SK-N-SH (cell line): ENCODE measurements at regions not wholly inside any gene's neighbourhood (a gene's known extent, or its start where the extent isn't known, plus 50 kb on each side); places are given as distances from the start of the nearest gene placed in this dataset.

Experiments
- CTCF ChIA-PET: fragments of 300-600, 350-600 bp; formaldehyde crosslinking; extraction: SDS; loops from one replicate; lab custom pipeline; 2021; lab: Yijun Ruan, JAX
- POLR2A ChIA-PET: fragments of 350-600 bp; sonication (Branson Sonifier 250); formaldehyde crosslinking; extraction: SDS; loops from one replicate; lab custom pipeline; 2020; ENCODE audit warnings: antibody characterized with exemption, inconsistent platforms; lab: Yijun Ruan, JAX
- DNase-seq: peaks from one replicate; pipeline ENCODE4 v3.0.0; 2012
- H2AFZ ChIP-seq: fragments of 200-600 bp; sonication (generic); 2 replicates; pipeline ENCODE4 v1.8.1; 2016; ENCODE audit warnings: antibody characterized with exemption, mild to moderate bottlenecking, low read depth
- H3F3A ChIP-seq: fragments of 200-600 bp; sonication (generic); replicated peaks from 2 replicates; pipeline ENCODE3; 2016; ENCODE audit warnings: antibody characterized with exemption, mild to moderate bottlenecking; ENCODE audit not compliant: insufficient read depth
- H3K27ac ChIP-seq, 2 experiments: fragments of 200-500 bp in 1 of 2; fragments of 200-600 bp in 1 of 2; sonication (Bioruptor generic) in 1 of 2; sonication (generic), shearing (Covaris generic) in 1 of 2; 2 replicates each; pipeline versions ENCODE4 v1.5.1 to v1.6.1; 2014 to 2016; ENCODE audit warnings: low read depth in 2 of 2, inconsistent platforms in 1 of 2, low read length in 1 of 2, mild to moderate bottlenecking in 1 of 2, mixed read lengths in 1 of 2
- H3K27me3 ChIP-seq: fragments of 200-600 bp; sonication (generic), shearing (Covaris generic); 2 replicates; pipeline ENCODE4 v1.6.1; 2016; ENCODE audit warnings: mixed run types; ENCODE audit not compliant: insufficient read depth
- H3K36me3 ChIP-seq, 2 experiments: fragments of 200-500 bp in 1 of 2; fragments of 200-600 bp in 1 of 2; sonication (Bioruptor generic) in 1 of 2; sonication (generic) in 1 of 2; replicated peaks in 1 of 2; 2 replicates each; pipeline versions ENCODE3 to v1.5.1; 2014 to 2016; ENCODE audit warnings: low read length in 1 of 2, mild to moderate bottlenecking in 1 of 2; ENCODE audit not compliant: insufficient read depth in 2 of 2, control insufficient read depth in 1 of 2
- H3K4me1 ChIP-seq, 2 experiments: fragments of 200-500 bp in 1 of 2; fragments of 200-600 bp in 1 of 2; sonication (Bioruptor generic) in 1 of 2; sonication (generic), shearing (Covaris generic) in 1 of 2; 2 replicates each; pipeline versions ENCODE4 v1.5.1 to v1.6.1; 2014 to 2016; ENCODE audit warnings: low read depth in 1 of 2, low read length in 1 of 2, mixed run types in 1 of 2; ENCODE audit not compliant: insufficient read depth in 2 of 2, control insufficient read depth in 1 of 2
- H3K4me2 ChIP-seq: fragments of 200-600 bp; sonication (generic), shearing (Covaris generic); 2 replicates; pipeline ENCODE4 v1.6.1; 2017; ENCODE audit warnings: mixed run types
- H3K4me3 ChIP-seq, 2 experiments: fragments of 200-500 bp in 1 of 2; fragments of 200-600 bp in 1 of 2; sonication (Bioruptor generic) in 1 of 2; sonication (generic), shearing (Covaris generic) in 1 of 2; 2 replicates each; pipeline versions ENCODE4 v1.5.1 to v1.8.1; 2014 to 2016; ENCODE audit warnings: low read depth in 2 of 2, inconsistent platforms in 1 of 2, low read length in 1 of 2, mild to moderate bottlenecking in 1 of 2, mixed read lengths in 1 of 2, moderate library complexity in 1 of 2
- H3K79me2 ChIP-seq: fragments of 200-600 bp; sonication (generic); 2 replicates; pipeline ENCODE4 v1.8.1; 2017; ENCODE audit warnings: mild to moderate bottlenecking; ENCODE audit not compliant: insufficient read depth
- H3K9ac ChIP-seq: fragments of 200-600 bp; sonication (generic); 2 replicates; pipeline ENCODE4 v1.6.1; 2017; ENCODE audit warnings: mixed run types
- H3K9me2 ChIP-seq: fragments of 200-600 bp; sonication (generic); 2 replicates; pipeline ENCODE4 v1.6.1; 2017; ENCODE audit warnings: mixed run types
- H3K9me3 ChIP-seq: fragments of 200-600 bp; sonication (generic); 2 replicates; pipeline ENCODE4 v1.6.1; 2017; ENCODE audit warnings: mixed run types, mild to moderate bottlenecking, moderate library complexity
- H4K20me1 ChIP-seq: fragments of 200-600 bp; sonication (generic); 2 replicates; pipeline ENCODE4 v1.6.1; 2017; ENCODE audit warnings: mild to moderate bottlenecking, mixed run types; ENCODE audit not compliant: insufficient read depth
- CHD2 ChIP-seq: fragments of 150-350 bp; IDR thresholded peaks from 2 replicates; pipeline ENCODE4 v1.6.1; 2018; ENCODE audit warnings: low read length; ENCODE audit not compliant: partially characterized antibody
- CTCF ChIP-seq: fragments of 200-600 bp; sonication (generic); IDR thresholded peaks from 2 replicates; pipeline ENCODE4 v1.6.1; 2017; ENCODE audit warnings: antibody characterized with exemption, mild to moderate bottlenecking, moderate library complexity
- ELF1 ChIP-seq: IDR thresholded peaks from 2 replicates; pipeline ENCODE4 v1.4.0; 2012
- EP300 ChIP-seq, 2 experiments: IDR thresholded peaks; 2 replicates each; pipeline versions ENCODE4 v1.4.0 to v1.6.1; 2012; ENCODE audit warnings: borderline replicate concordance in 1 of 2, low read depth in 1 of 2, low read length in 1 of 2
- EZH2phosphoT487 ChIP-seq: fragments of 200-600 bp; sonication (generic); IDR thresholded peaks from 2 replicates; pipeline ENCODE4 v1.6.1; 2017; ENCODE audit warnings: low read depth, mixed run types, mild to moderate bottlenecking, antibody characterized with exemption, moderate library complexity, borderline replicate concordance
- GATA2 ChIP-seq: sonication (generic); formaldehyde crosslinking; IDR thresholded peaks from 2 replicates; pipeline ENCODE4 v1.5.0; 2020; ENCODE audit warnings: mild to moderate bottlenecking, missing genetic modification reagents
- MAX ChIP-seq: IDR thresholded peaks from 2 replicates; pipeline ENCODE4 v1.4.0; 2012; ENCODE audit warnings: low read depth
- MEF2A ChIP-seq: IDR thresholded peaks from 2 replicates; pipeline ENCODE4 v1.4.0; 2012; ENCODE audit warnings: low read depth, borderline replicate concordance
- RAD21 ChIP-seq: IDR thresholded peaks from 2 replicates; pipeline ENCODE4 v1.6.1; 2012; ENCODE audit warnings: mild to moderate bottlenecking, low read length
- RCOR1 ChIP-seq: fragments of 150-350 bp; IDR thresholded peaks from 2 replicates; pipeline ENCODE4 v1.6.1; 2017; ENCODE audit warnings: antibody characterized with exemption, low read length
- RXRA ChIP-seq: IDR thresholded peaks from 2 replicates; pipeline ENCODE4 v1.4.0; 2012; ENCODE audit warnings: low read depth, mild to moderate bottlenecking, borderline replicate concordance
- SMC3 ChIP-seq: IDR thresholded peaks from 2 replicates; pipeline ENCODE4 v1.6.1; 2012; ENCODE audit warnings: low read depth, low read length, improper control_type of control experiment
- TAF1 ChIP-seq: IDR thresholded peaks from 2 replicates; pipeline ENCODE4 v1.6.1; 2012; ENCODE audit warnings: low read depth, mild to moderate bottlenecking, low read length, moderate library complexity, borderline replicate concordance
- TCF12 ChIP-seq: IDR thresholded peaks from 2 replicates; pipeline ENCODE4 v1.4.0; 2012
- YY1 ChIP-seq: IDR thresholded peaks from 2 replicates; pipeline ENCODE4 v1.4.0; 2012; ENCODE audit warnings: low read depth, mild to moderate bottlenecking
- WGBS: methylation state at CpG from one replicate; pipeline ENCODE4 v1.1.6; 2017; ENCODE audit warnings: low lambda C conversion rate; 5-methylcytosine and 5-hydroxymethylcytosine counted together
- TF ChIP-seq, protein P1 (sequence below): IDR thresholded peaks from 2 replicates; pipeline ENCODE4 v1.6.1; 2012; ENCODE audit warnings: mild to moderate bottlenecking, low read depth, low read length, moderate library complexity
- TF ChIP-seq, protein P2 (sequence below): IDR thresholded peaks from 2 replicates; pipeline ENCODE4 v1.4.0; 2012; ENCODE audit warnings: low read depth, borderline replicate concordance

- Histone ChIP-seq H3K4me3 (no peak overlapping the region), H3K9me2 (peaks cover 6% of the 10 kb centered on the region; the same call in 1 of the 2 replicates), H4K20me1 (no peaks in the 10 kb centered on the region), H3K36me3 (no peaks in the 10 kb centered on the region), H3F3A (no peaks in the 10 kb centered on the region), H3K27ac (no peak overlapping the region), H3K9ac (no peak overlapping the region), H3K9me3 (no peaks in the 10 kb centered on the region), H3K4me1 (peaks cover 1 to 8% of the 10 kb centered on the region in 2 experiments; a peak in 3 of 4 replicates), H3K79me2 (no peaks in the 10 kb centered on the region), H2AFZ (no peak overlapping the region), H3K4me2 (no peak overlapping the region), H3K27me3 (no peaks in the 10 kb centered on the region)
- no peak for TF ChIP-seq RAD21
- no peak for TF ChIP-seq EZH2phosphoT487
- TF ChIP-seq MEF2A, result no peak
- TF ChIP-seq GATA2 (CRISPR knock-in tag), result no peak
- no peak for TF ChIP-seq EP300 (IDR thresholded peaks at IDR 0.05; ENCODE audit: borderline replicate concordance in 1 of 2, low read depth in 1 of 2, low read length in 1 of 2)
- no peak for TF ChIP-seq RXRA
- CTCF ChIA-PET, result no interaction called here
- POLR2A ChIA-PET, result no interaction called here
- no peak for DNase-seq
- 97% methylated on average over 2 of the region's 2 CpGs for WGBS
Measured at GRCh38 chr4:177092807-177093206, 216.9 kb upstream of the NEIL3 start.

GRCh38 chr4:177093964-177094363, 215.7 kb upstream of the NEIL3 start:
- TF ChIP-seq RCOR1, result no peak
- TF ChIP-seq MAX, result no peak
- TF ChIP-seq TCF12, result peak; percentile 65
- no peak for TF ChIP-seq ELF1
- peak; percentile 13 for TF ChIP-seq CHD2
- TF ChIP-seq, protein P1, sequence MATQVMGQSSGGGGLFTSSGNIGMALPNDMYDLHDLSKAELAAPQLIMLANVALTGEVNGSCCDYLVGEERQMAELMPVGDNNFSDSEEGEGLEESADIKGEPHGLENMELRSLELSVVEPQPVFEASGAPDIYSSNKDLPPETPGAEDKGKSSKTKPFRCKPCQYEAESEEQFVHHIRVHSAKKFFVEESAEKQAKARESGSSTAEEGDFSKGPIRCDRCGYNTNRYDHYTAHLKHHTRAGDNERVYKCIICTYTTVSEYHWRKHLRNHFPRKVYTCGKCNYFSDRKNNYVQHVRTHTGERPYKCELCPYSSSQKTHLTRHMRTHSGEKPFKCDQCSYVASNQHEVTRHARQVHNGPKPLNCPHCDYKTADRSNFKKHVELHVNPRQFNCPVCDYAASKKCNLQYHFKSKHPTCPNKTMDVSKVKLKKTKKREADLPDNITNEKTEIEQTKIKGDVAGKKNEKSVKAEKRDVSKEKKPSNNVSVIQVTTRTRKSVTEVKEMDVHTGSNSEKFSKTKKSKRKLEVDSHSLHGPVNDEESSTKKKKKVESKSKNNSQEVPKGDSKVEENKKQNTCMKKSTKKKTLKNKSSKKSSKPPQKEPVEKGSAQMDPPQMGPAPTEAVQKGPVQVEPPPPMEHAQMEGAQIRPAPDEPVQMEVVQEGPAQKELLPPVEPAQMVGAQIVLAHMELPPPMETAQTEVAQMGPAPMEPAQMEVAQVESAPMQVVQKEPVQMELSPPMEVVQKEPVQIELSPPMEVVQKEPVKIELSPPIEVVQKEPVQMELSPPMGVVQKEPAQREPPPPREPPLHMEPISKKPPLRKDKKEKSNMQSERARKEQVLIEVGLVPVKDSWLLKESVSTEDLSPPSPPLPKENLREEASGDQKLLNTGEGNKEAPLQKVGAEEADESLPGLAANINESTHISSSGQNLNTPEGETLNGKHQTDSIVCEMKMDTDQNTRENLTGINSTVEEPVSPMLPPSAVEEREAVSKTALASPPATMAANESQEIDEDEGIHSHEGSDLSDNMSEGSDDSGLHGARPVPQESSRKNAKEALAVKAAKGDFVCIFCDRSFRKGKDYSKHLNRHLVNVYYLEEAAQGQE, result no peak
- no peak for TF ChIP-seq GATA2 (CRISPR knock-in tag)
- TF ChIP-seq, protein P2, sequence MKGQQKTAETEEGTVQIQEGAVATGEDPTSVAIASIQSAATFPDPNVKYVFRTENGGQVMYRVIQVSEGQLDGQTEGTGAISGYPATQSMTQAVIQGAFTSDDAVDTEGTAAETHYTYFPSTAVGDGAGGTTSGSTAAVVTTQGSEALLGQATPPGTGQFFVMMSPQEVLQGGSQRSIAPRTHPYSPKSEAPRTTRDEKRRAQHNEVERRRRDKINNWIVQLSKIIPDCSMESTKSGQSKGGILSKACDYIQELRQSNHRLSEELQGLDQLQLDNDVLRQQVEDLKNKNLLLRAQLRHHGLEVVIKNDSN, result no peak
- TF ChIP-seq RAD21, result no peak
- no peak for TF ChIP-seq CTCF
- TF ChIP-seq MEF2A, result no peak
- TF ChIP-seq TAF1, result no peak
- no peak for TF ChIP-seq SMC3
- TF ChIP-seq YY1, result no peak
- TF ChIP-seq EP300 (IDR thresholded peaks at IDR 0.05; ENCODE audit: borderline replicate concordance in 1 of 2, low read depth in 1 of 2, low read length in 1 of 2), result peak in 1 of 2 experiments; percentile 23; a peak in 1 of 4 replicates
- peak; percentile 15 for DNase-seq
- peaks cover 3% of the 10 kb centered on the region; the same call in 1 of the 2 replicates for H3K9me2 ChIP-seq
- H3K27me3 ChIP-seq, result no peaks in the 10 kb centered on the region
- CTCF ChIA-PET, result interaction anchor here (0.5 to 5.7 kb wide), 5 partner anchors 14 to 717 kb away, joined by 3 to 32 read pairs (median 3); no protein-coding TSS in a partner anchor
- H3K36me3 ChIP-seq, result no peaks in the 10 kb centered on the region
- H3K4me3 ChIP-seq, result no peak overlapping the region
- H3K9ac ChIP-seq, result no peak overlapping the region
- H3K9me3 ChIP-seq, result no peaks in the 10 kb centered on the region
- no peak overlapping the region for H2AFZ ChIP-seq
- H3K27ac ChIP-seq, result peak overlapping the region in 1 of 2 experiments; percentile 78; a peak in 2 of 4 replicates
- peaks cover 4% of the 10 kb centered on the region for H3F3A ChIP-seq
- H3K4me2 ChIP-seq, result no peak overlapping the region
- no peaks in the 10 kb centered on the region for H4K20me1 ChIP-seq
- WGBS, result 82% methylated on average over 1 of the region's 1 CpG
- H3K79me2 ChIP-seq, result no peaks in the 10 kb centered on the region
- H3K4me1 ChIP-seq, result peaks cover 6 to 8% of the 10 kb centered on the region in 2 experiments; a peak in 3 of 4 replicates
- POLR2A ChIA-PET, result no interaction called here
